Mononuclear cell (primary cell): ENCODE measurements at regions not wholly inside any gene's neighbourhood (a gene's known extent, or its start where the extent isn't known, plus 50 kb on each side); places are given as distances from the start of the nearest gene placed in this dataset.

Experiments used
- H3K27me3 ChIP-seq: 2 replicates; pipeline ENCODE4 v1.6.0; 2011; ENCODE audit warnings: low read length, control low read depth; ENCODE audit not compliant: insufficient read depth
- H3K4me1 ChIP-seq: 2 replicates; pipeline ENCODE4 v1.5.1; 2011; ENCODE audit warnings: mild to moderate bottlenecking, low read length, control low read depth; ENCODE audit not compliant: insufficient read depth
- H3K4me3 ChIP-seq: 2 replicates; pipeline ENCODE4 v1.5.1; 2011; ENCODE audit warnings: mild to moderate bottlenecking, low read length, moderate library complexity
- H3K9me3 ChIP-seq: 2 replicates; pipeline ENCODE4 v1.5.1; 2011; ENCODE audit warnings: low read depth, mild to moderate bottlenecking, control low read depth, low read length

GRCh38 chr1:14106679-14107313 is 406.8 kb downstream of the PRDM2 start:
- Histone ChIP-seq H3K4me3 (no peak overlapping the region), H3K9me3 (no peaks in the 10 kb centered on the region), H3K27me3 (no peaks in the 10 kb centered on the region), H3K4me1 (no peaks in the 10 kb centered on the region)

- Histone ChIP-seq H3K4me3 (no peak overlapping the region), H3K27me3 (no peaks in the 10 kb centered on the region), H3K4me1 (no peaks in the 10 kb centered on the region), H3K9me3 (no peaks in the 10 kb centered on the region)
Measured at GRCh38 chr1:14108356-14109275, 408.6 kb downstream of the PRDM2 start.

GRCh38 chr1:14109276-14109635 is 409.3 kb downstream of the PRDM2 start:
- no peaks in the 10 kb centered on the region for H3K27me3 ChIP-seq
- no peaks in the 10 kb centered on the region for H3K4me1 ChIP-seq
- H3K9me3 ChIP-seq, result no peaks in the 10 kb centered on the region
- H3K4me3 ChIP-seq, result no peak overlapping the region

GRCh38 chr1:14110040-14110439 is 410.1 kb downstream of the PRDM2 start:
- Histone ChIP-seq H3K4me3 (no peak overlapping the region), H3K27me3 (no peaks in the 10 kb centered on the region), H3K4me1 (no peaks in the 10 kb centered on the region), H3K9me3 (no peaks in the 10 kb centered on the region)

GRCh38 chr1:14111121-14111520 is 411.1 kb downstream of the PRDM2 start:
- Histone ChIP-seq H3K4me3 (no peak overlapping the region), H3K27me3 (no peaks in the 10 kb centered on the region), H3K4me1 (no peaks in the 10 kb centered on the region), H3K9me3 (no peaks in the 10 kb centered on the region)

- Histone ChIP-seq H3K9me3 (no peaks in the 10 kb centered on the region), H3K4me3 (no peak overlapping the region), H3K4me1 (no peaks in the 10 kb centered on the region), H3K27me3 (no peaks in the 10 kb centered on the region)
Measured at GRCh38 chr1:14112613-14113012, 412.6 kb downstream of the PRDM2 start.

- Histone ChIP-seq H3K9me3 (no peaks in the 10 kb centered on the region), H3K4me1 (no peaks in the 10 kb centered on the region), H3K27me3 (no peaks in the 10 kb centered on the region), H3K4me3 (no peak overlapping the region)
Measured at GRCh38 chr1:14113271-14113670, 413.3 kb downstream of the PRDM2 start.

GRCh38 chr1:14113841-14114567 is 414.0 kb downstream of the PRDM2 start:
- Histone ChIP-seq H3K27me3 (no peaks in the 10 kb centered on the region), H3K4me1 (no peaks in the 10 kb centered on the region), H3K4me3 (no peak overlapping the region), H3K9me3 (no peaks in the 10 kb centered on the region)

- Histone ChIP-seq H3K4me3 (no peak overlapping the region), H3K27me3 (no peaks in the 10 kb centered on the region), H3K4me1 (no peaks in the 10 kb centered on the region), H3K9me3 (no peaks in the 10 kb centered on the region)
Measured at GRCh38 chr1:14115976-14116375, 416.0 kb downstream of the PRDM2 start.

- Histone ChIP-seq H3K4me1 (no peaks in the 10 kb centered on the region), H3K27me3 (no peaks in the 10 kb centered on the region), H3K4me3 (no peak overlapping the region), H3K9me3 (no peaks in the 10 kb centered on the region)
Measured at GRCh38 chr1:14117700-14118099, 417.7 kb downstream of the PRDM2 start.

GRCh38 chr1:14118691-14119485 is 418.9 kb downstream of the PRDM2 start:
- no peaks in the 10 kb centered on the region for H3K4me1 ChIP-seq
- no peak overlapping the region for H3K4me3 ChIP-seq
- H3K27me3 ChIP-seq, result no peaks in the 10 kb centered on the region
- no peaks in the 10 kb centered on the region for H3K9me3 ChIP-seq

GRCh38 chr1:14120895-14121294 is 420.9 kb downstream of the PRDM2 start:
- Histone ChIP-seq H3K4me3 (no peak overlapping the region), H3K27me3 (no peaks in the 10 kb centered on the region), H3K4me1 (no peaks in the 10 kb centered on the region), H3K9me3 (no peaks in the 10 kb centered on the region)

- Histone ChIP-seq H3K4me1 (no peaks in the 10 kb centered on the region), H3K9me3 (no peaks in the 10 kb centered on the region), H3K27me3 (no peaks in the 10 kb centered on the region), H3K4me3 (no peak overlapping the region)
Measured at GRCh38 chr1:14128096-14128495, 428.1 kb downstream of the PRDM2 start.

GRCh38 chr1:14129009-14129408 is 429.0 kb downstream of the PRDM2 start:
- Histone ChIP-seq H3K9me3 (no peaks in the 10 kb centered on the region), H3K27me3 (no peaks in the 10 kb centered on the region), H3K4me3 (no peak overlapping the region), H3K4me1 (no peaks in the 10 kb centered on the region)

GRCh38 chr1:14135070-14135469 is 435.1 kb downstream of the PRDM2 start:
- Histone ChIP-seq H3K27me3 (no peaks in the 10 kb centered on the region), H3K4me1 (no peaks in the 10 kb centered on the region), H3K9me3 (no peaks in the 10 kb centered on the region), H3K4me3 (no peak overlapping the region)
